GM04503 (cell line): ENCODE measurements at regions not wholly inside any gene's neighbourhood (a gene's known extent, or its start where the extent isn't known, plus 50 kb on each side); places are given as distances from the start of the nearest gene placed in this dataset.

Experiments
- DNase-seq: peaks from one replicate; pipeline ENCODE4 v3.0.0-alpha.2; 2012; ENCODE audit warnings: low read depth

DNA sequence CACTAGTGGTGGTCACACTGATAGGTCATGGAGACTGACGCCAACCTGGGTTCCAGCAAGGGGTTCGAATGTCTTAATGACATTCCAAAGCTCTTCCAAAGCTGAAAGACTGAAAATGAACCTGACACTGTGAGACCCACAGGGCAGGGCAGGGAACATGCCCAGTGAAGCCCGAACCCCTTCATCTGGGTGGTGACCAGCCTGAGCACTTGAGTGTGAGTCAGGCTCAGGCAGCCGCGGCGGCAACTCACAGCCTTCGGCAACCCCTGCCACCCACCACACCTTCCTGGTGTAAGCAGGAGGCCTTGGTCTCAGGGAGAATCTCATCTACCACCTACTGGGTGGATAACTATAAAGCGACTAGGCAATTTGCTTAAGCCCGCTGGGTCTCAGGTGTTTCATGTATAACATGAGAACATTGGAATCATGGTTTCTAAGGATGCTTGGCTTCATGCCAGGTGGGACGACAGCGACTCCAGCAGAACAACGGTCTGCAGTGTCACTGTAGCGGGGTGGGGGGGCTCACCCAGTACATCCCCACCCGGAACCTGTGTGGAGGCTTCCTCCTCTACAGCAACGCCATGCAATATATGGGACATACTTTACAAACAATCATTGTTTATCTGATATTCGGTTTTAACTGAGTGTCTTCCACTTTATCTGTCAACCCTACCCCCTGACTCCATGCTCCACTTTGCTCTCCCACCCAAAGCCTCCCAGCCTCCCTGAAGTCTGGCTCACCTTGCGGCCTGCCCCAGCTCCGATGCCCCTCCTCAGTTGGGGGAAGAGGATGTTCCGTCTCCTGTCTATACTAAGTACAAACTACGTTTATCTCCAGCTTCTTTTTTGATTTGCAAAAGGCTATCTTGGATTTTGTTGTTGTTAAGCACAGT, 125.0 kb upstream of the MEF2A start:
- DNase-seq, result no peak

DNA sequence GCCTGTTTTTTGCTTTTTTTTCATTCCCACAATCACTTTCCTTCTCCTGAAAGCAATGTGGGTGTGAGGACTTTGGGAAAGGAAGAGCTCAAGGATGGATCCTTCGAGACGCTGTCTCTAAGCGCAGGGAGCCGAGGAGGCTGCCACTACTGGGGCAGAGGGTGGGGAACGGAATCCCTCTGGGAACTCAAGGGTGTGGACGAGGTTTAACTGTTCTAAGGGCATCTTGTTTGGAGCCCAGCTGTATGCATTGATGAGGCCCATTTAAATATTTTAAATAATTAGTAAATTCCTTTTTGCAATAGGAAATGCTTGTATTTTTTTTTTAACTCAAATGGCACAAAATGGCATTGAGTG, 124.4 kb upstream of the MEF2A start:
- no peak for DNase-seq

DNA sequence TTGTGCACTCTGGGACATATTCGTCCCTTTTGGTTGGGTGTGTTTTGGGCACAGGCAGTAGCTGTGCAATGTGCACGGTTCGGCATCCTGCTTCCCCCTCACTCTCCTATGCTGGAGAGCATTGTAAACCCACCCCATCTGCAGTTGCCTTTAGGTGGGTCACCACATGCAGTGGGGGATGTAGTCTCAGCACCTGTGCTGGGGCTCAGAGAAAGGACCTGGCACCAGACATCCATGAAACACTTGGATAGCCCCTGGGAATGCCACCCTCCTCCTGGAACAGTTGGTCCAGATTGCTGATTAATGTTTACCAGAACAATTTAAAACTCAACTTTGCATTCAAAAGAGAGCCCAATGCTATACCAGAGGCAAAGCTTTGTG, 123.9 kb upstream of the MEF2A start:
- no peak for DNase-seq

DNA sequence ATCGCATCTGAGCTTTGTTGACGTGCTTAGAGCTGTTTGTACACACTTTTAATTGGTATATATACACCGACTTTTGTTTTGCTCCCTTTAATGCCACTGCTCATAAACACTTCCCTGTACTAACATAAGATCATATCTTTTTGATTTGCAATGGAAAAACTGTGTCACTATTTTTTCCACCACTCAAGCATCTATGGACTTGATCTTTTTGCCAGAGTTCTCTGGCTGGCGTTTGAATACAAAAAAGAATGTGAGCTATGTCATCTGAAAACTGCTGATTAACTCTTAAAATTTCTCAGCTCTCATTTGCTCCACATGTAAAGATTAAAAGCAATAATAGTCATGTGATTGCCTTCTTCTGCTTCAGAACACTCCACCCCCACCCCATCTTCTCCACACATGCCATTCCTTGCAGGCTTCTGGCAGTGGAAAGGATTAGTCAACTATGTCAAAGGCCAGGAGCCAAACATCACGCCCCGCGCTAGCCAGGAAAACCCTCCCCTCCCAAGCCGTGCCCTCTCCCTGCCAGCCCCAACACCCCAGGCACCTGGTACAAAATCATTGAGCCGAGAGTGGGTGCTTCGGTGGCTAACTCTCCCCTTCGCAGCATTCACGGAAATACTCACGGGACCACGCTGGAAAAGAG, 123.4 kb upstream of the MEF2A start:
- peak; percentile 73 for DNase-seq

DNA sequence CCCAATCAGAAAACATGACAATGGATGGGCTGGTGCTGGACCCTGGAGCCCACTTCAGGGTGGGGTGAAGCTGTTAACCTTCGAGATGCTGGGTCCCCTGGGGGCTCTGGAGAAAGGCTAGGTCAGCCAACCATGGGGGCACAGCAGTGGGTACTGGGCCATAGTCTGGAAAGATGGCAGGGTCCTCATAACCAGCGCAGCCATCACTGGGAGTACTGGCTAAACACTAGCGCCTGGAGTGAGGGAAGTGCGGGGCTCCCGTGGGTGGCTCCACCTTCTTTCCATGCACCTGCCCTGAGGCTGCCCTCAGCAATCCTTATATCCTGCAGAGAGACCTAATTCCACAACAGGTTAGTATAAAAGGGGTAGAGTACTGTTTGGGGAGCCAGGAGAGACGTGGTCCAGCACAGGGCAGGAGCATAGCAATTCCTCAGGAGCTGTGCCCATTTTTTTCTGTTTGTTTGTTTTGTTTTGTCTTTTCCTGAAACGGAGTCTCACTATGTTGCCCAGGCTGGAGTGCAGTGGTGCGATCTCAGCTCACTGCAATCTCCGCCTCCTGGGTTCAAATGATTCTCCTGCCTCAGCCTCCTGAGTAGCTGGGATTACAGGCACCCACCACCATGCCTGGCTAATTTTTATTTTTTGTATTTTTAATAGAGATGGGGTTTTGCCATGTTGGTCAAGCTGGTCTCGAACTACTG, 122.6 kb upstream of the MEF2A start:
- no peak for DNase-seq

DNA sequence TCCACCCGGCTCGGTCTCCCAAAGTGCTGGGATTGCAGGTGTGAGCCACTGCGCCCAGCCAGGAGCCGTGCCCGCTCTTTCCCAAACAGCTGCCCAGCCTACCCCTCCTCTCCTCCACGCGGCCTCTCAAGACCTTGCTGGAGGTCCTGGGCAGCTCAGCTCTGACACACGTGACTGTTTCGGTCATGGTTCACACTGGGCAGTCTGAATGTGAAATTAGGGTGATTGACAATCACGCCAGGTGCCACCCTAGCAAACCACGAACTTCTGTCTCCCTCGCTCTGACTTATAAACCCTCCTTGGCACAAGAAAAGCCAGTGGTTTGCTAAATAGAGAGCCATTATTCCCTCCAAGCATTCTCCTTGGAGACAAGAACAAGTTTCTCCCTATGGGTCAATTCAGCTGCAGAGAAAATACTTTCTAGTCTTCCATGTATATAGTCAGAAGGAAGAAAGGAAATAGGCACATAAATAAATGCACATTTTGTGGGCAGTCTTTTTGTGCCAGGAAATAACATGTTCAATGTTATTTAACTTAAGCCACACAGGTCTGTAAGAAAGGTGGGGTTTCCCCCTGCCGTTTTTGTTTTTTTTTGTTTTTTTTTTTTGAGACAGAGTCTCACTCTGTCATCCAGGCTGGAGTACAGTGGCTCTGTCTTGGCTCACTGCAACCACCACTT, 121.9 kb upstream of the MEF2A start:
- no peak for DNase-seq

DNA sequence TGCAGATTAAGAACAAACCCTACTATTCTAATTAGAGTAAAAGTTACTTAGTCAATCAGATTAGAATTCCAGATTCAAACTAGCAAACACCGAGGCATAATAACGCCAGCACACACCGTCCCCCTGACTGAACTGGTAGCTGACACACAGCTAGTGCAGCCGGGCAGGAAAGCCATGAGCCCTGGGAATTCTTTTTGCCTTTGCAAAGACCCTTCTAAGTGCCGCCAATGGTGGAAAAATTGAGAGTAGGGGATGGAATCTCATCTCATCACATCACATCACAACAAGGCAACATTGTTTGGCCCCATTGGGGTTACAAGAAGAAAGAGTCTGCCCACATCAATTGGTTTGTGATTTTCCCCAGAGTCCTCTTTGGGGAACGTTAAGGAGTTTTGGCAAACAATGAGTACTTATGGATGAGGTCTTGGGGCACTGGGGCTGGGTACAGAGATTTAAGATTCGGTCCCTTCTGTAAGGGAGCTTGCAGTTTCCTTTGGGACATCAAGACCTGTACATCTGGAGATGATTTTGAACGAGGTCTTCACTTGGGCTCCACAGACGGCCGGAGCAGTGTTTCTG, 120.4 kb upstream of the MEF2A start:
- no peak for DNase-seq

DNA sequence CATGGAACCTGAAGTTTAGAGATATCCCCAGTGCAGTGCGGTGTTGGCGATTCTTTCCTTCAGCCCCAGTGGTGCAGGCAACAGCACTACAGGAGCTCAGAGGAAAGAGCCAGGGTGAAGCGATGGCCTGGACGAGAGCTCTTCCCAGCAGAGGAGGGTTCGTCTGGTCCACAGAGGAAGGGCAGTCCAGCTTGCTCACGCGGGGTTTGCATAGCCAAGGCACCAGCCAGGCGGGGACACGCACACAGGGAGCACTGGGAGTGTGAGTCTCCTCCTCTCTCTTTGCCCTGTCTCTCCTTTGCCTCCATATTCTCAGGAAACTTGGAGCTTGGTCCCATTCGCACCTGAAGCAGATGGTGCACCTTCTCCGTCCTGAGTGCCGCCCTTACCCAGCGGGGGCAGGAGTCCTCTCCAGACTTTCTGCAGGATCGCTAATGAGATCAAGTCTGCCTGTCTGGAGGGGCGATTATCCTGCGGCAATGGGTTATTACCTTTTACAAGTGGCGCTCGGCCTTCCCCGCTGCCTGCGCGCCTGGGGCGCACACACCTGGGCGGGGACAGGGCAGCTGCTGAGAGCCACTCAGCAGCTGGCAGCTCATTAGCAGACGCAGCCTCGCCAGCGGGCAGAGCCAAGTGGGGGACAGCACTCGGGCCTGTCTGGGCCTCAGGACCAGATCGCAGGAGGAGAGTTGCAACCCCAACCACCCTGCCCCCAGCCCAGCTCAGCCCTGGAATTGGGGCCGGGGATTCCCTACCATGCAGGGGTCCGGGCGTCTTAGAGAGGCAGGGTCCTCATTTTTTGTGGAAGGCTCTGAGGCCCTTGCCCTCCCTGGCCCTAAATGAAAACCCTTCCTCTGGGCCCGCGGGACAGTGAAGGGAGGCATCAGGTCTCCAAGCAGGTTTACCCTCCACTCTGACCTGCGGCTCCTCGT, 119.0 kb upstream of the MEF2A start:
- no peak for DNase-seq

DNA sequence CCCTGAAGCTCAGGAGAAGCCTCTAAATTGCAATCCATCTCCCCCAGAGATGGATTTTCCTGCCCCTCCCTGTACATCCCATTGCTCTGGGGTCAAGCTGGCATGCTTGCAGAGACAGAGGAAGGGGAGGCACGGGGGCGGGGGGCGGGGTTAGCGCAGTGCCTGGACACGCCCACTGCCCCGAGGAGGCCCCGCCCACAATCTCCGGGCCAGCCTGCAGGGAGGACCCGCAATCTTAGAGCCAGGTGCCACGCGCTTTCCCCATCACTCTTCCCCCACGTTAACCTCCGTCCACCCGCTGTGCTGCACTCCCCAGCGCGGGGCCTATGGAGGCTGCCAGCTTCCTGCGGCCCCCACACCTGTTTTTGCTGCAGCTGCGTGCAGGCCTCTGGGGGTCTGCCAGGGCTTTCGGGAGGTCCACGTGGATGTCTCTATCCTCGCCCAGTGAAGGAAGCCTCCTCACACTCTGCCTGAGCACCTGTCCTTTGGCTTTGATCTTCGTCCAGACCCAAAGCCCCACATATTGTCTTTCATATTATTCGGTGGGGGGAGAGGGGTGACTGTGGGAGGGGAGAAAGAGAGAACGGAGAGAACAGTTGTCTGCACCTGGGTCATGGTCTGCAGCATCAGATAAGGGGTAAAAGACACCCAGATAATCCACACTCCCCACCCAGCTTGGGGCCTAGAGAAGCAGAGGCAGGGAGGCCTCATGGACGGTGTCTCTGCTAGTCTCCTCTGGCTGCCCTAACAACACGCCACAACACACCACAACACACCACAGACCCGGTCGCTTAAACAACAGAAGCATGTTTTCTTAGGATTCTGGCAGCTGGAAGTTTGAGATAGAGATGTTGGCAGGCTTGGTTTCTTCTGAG, 118.0 kb upstream of the MEF2A start:
- DNase-seq, result no peak

DNA sequence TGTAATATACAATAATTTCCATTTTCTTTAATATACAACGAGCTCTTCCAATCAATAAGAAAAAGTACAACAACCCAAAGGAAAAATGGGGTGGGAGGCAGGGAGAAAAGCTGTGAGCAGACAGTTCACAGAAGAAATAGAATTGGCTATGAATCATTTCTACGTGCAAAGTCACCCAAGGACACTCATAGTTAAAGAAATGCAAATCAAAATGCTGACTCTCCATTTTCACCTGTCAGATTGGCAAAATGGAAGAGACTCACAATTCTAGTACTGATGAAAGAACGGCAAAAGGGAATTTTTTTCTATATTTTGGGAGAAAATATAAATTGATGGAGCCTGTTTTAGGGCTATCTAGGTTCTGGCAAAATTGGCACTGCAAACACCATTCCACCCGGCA, 116.3 kb upstream of the MEF2A start:
- DNase-seq, result no peak

DNA sequence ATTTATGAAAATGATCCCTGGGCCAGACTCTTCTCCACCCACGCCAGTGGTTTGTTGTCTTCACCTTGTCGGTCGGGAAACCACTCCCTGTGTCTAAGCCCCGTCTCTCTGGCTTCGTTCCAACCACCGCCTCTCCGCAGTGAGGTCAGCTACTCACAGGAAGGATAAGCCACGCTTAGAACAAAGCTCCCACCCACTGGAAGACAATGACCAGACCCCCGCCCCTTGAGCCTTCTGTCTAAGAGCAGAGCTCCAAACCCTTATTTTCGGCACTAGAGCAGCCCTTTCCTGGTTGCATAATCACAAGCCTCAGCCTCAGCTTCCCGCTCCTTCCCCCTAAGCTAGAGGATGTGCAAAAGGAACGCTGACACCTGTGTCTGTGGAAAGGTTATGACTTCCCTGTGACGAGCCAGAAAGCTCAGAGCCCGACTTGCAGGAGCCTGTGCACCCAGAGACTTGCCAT, 114.9 kb upstream of the MEF2A start:
- DNase-seq, result no peak

DNA sequence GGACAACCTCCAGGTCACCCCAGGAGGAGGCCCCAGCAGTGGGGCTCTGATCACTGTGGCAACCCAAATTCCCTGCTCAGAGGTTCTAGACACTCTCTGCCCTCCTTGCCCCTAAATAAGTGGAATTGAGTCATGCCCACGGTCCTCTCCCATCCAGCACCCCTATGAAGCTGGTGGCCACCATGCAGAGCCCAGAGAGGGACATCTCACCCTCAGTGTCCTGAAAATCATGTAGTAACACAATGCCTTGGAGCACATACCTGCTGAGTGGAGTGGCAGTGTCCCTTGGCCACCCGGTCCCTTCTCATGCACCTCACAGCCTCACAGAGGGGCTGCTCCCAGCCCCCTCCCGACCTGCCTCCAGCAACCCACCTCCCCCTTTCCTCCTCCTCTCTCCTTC, 114.3 kb upstream of the MEF2A start:
- DNase-seq, result no peak

DNA sequence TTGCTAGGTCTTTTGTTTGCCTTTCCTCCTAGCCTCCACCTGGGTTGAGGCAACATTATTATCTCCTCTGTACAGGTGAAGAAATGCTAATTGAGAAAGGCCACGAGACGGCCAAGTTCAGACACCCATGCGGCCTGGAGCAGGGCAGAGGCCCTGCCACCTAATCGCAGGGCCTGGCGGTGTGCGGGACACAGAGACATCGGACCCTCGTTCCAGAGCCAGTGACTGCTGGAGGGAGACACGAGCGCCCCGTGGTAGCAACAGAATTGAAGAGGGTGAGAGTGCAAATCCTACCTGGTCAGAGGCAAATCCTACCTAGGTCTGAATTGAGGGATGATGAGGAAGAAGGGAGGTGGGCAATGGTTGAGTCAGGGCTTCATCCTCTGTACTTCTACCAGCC, 113.8 kb upstream of the MEF2A start:
- no peak for DNase-seq

DNA sequence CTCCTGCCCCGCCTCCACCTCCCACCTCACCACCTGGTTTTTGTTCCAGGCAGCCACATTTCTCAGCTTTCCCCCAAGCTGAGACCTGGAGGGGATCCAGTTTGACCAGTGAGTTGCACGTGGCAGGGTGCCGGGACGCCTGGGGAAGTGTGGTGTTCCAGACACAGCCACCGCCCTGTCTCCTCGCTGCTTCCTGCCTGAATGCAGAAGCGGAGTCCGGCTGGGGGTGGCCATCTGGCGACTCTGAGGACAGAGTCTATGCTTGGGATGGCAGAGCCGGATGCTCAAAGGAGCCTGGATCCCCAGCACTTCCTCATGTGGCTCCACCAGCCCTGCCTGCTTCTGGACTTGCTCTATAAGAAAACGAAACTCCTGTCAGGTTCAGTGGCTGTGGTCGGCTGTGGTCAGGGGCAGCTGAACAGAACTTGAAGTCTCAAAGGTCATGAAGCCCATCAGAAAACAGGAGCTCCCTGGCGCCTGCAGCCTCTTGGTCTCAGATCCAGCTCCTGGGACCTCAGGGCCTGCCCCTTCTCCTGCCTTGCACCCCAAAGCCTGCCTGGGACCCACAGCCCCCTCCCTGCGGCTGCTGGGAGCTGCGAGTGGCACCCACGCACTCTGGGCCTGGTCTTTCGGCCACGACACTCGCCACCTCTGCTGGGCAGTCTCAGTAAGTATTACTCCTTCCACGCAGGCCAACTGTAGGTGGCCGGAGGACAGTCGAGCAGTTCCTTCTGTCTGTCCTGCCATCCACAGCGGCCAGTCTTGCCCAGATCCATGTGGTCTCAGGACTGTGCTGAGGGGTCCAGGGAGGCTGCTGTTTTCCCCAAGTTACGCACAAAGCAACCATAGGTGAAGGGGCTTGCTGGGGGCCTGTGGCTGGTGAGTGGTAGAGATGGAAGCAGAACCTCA, 112.8 kb upstream of the MEF2A start:
- no peak for DNase-seq

DNA sequence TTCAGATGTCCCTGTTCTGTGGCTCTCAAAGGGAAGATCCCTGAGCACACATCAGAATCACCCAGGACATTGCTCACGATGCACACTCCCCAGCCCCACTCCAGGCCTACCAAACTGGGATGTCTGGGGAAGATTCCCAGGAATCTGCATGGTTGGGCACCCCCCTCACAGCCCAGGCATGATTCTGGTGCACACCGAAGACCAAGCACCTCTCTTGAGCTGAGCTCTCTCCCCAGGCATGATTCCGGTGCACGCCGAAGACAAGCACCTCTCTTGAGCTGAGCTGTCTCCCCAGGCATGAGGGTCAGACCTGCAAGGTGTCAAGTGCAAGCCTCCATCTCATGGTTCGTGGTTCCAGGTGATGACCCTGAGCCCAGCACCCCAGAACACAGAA, 112.2 kb upstream of the MEF2A start:
- no peak for DNase-seq

DNA sequence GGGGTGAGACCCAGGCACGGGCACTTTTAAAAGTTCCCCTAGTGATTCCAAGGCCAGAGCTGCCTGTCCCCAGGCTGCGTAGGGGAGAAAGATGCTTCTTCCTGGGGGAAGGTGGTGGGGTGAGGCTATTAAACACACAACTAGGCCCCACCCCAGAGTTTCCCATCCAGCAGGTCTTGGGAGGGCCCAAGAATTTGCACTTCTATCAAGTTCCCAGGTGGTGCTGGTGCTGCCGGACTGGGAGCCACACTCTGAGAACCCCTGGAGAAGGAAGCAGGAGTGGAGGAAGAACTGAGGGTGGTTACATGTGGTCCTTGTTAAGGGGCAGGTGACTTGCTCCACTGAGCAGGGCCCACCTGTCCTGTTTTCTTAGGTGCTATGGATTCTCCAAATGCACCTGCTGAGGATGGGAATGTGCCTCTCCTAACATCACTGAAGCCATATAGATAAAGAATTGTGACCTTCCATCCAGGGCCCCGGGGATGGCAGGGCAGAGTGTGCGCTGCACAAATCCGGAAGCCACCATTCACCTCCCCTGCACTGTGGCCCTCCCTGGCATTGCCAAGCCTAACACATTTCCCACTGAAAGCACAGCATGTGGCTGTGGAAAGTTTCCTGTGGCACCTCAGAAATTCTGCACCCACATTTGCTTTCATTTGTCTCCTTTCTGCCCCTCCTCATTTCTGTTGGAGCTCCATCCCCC, 111.5 kb upstream of the MEF2A start:
- no peak for DNase-seq

DNA sequence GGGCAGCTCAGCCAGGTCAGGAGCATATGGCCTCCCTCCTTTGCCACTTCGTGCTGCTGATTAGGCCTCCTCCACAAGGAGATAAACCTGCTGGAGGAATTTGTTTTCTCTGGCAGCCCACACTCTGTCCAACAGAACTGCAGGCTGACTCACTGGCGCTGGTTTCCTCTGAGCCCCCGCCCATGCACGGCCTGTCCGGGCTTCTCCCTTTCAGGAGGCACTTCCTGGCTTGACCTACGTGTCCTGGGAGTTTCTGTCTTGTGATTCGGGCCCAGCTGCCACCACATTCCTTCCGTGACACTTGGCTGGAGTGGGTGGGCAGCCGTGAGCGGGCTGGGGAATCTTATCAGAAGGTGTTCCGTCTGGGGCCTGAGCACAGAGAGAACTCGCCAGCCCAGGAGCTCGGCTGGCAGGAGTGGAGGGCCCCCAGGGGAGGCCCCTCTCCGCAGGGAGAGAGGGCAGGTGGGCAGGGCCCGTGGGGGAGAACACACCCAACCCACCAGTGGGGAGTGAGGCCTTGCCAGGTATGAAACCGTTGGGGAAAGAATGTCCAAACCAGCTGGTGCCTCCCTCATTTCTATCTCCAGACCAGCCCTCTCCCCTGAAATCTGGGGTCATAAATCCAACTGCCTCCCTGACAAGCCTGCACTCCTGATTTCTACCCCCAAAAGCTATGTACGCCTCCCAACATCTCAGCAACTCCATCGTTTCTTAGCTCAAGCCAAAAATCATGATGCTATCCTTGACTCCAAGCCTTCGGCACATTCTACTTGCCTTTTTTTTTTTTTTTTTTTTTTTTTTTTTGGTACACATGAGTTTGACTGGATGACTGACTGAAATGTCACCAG, 110.6 kb upstream of the MEF2A start:
- DNase-seq, result peak; percentile 71
